Esophagus squamous epithelium (tissue), 5 donors: ENCODE measurements at regions not wholly inside any gene's neighbourhood (a gene's known extent, or its start where the extent isn't known, plus 50 kb on each side); places are given as distances from the start of the nearest gene placed in this dataset.

Experiments
- DNase-seq: peaks from one replicate; lab custom pipeline; 2025; lab: John Stamatoyannopoulos, UW
- H3K27ac ChIP-seq, 4 donors: fragments of 200-600 bp; sonication (generic); one replicate each; pipeline ENCODE4 v1.5.1; 2016 to 2019; ENCODE audit warnings: mild to moderate bottlenecking in 1 of 4
- H3K27me3 ChIP-seq, 4 donors: fragments of 200-600 bp; sonication (generic); 1 replicate in 3 of 4; 2 replicates in 1 of 4; pipeline versions ENCODE4 v1.5.1 to v1.6.0; 2017 to 2021; ENCODE audit warnings: antibody characterized with exemption in 1 of 4
- H3K36me3 ChIP-seq, 3 donors: fragments of 200-600 bp; sonication (generic); one replicate each; pipeline ENCODE4 v1.5.1; 2016 to 2019
- H3K4me1 ChIP-seq, 3 donors: fragments of 200-600 bp; sonication (generic); one replicate each; pipeline ENCODE4 v1.5.1; 2017 to 2019
- H3K4me3 ChIP-seq, 4 donors: fragments of 200-600 bp; sonication (generic); 1 replicate in 3 of 4; 2 replicates in 1 of 4; pipeline ENCODE4 v1.5.1; 2016 to 2019; ENCODE audit warnings: mild to moderate bottlenecking in 2 of 4, moderate library complexity in 1 of 4
- H3K9me3 ChIP-seq, 3 donors: fragments of 200-600 bp; sonication (generic); one replicate each; pipeline ENCODE4 v1.5.1; 2016 to 2019
- POLR2A ChIP-seq, 4 donors: fragments of 450-650 bp; IDR thresholded peaks; one replicate each; pipeline ENCODE4 v1.6.1; 2017; ENCODE audit warnings: antibody characterized with exemption in 4 of 4, mild to moderate bottlenecking in 4 of 4, moderate library complexity in 3 of 4
- WGBS, 2 donors: methylation state at CpG; one replicate each; pipeline ENCODE4 v1.1.5; 2018; 5-methylcytosine and 5-hydroxymethylcytosine counted together
- intact Hi-C: fragments of 100-400 bp; cut with DNase I; formaldehyde crosslinking; loops from one replicate; pipeline ENCODE4 v1.15.0; 2022
- TF ChIP-seq, protein P1 (sequence below), 6 experiments: fragments of 450-650 bp in 4 of 6; fragments of 200-600 bp in 2 of 6; sonication (generic) in 2 of 6; IDR thresholded peaks; one replicate each; pipeline ENCODE4 v1.5.1; 2016 to 2019; ENCODE audit warnings: antibody characterized with exemption in 6 of 6, mild to moderate bottlenecking in 4 of 6, moderate library complexity in 4 of 6
- donor health status: DM: yes; HTN: yes; CAD: no.

DNA sequence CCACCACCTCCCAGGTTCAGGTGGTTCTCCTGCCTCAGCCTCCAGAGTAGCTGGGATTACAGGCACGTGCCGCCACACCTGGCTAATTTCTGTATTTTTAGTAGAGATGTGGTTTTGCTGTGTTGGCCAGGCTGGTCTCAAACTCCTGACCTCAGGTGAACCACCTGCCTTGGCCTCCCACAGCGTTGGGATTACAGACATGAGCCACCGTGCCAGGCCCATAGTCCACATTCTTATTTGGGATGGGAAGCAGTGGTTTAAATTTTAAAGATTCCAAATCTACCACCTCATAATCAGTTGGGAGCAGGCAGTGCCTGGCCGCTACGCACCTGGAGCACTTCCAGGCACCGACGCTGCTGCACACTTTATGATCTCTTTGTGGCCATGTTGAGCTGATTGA is 160.6 kb upstream of the SOX1 start:
- no peak for DNase-seq
- H3K27me3 ChIP-seq = peaks cover 0 to 8% (median 0%) of the 10 kb centered on the region in 4 donors
- no peak overlapping the region for H3K4me3 ChIP-seq
- no peak overlapping the region for H3K27ac ChIP-seq
- no peaks in the 10 kb centered on the region for H3K9me3 ChIP-seq
- TF ChIP-seq, protein P1, sequence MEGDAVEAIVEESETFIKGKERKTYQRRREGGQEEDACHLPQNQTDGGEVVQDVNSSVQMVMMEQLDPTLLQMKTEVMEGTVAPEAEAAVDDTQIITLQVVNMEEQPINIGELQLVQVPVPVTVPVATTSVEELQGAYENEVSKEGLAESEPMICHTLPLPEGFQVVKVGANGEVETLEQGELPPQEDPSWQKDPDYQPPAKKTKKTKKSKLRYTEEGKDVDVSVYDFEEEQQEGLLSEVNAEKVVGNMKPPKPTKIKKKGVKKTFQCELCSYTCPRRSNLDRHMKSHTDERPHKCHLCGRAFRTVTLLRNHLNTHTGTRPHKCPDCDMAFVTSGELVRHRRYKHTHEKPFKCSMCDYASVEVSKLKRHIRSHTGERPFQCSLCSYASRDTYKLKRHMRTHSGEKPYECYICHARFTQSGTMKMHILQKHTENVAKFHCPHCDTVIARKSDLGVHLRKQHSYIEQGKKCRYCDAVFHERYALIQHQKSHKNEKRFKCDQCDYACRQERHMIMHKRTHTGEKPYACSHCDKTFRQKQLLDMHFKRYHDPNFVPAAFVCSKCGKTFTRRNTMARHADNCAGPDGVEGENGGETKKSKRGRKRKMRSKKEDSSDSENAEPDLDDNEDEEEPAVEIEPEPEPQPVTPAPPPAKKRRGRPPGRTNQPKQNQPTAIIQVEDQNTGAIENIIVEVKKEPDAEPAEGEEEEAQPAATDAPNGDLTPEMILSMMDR (IDR thresholded peaks at IDR 0.05) = no peak
- TF ChIP-seq POLR2A (IDR thresholded peaks at IDR 0.05) = no peak
- WGBS, 2 donors = 86 to 96% methylated on average over 4 to 6 of the region's 8 CpGs
- no peaks in the 10 kb centered on the region for H3K4me1 ChIP-seq
- H3K36me3 ChIP-seq = no peaks in the 10 kb centered on the region
- intact Hi-C loops = no loop called here

DNA sequence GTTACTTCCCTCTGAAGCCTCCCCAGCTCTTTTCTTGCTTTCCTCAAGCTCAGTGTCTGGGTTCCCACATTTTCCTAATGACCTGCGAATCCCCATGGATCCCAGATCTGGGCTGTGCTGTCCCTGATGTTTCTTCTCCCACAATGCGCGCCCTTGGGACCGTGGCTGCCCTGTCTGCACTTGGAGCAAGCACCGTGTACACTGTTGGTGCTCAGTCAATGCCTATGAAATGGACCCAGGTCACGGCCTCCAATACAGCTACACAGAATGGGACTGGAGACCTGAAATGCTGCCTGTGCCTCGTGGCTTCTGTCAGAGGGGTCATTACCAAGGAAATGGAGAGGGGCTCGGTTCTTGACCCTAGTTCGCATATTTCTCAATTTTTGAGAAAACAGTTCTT is 160.1 kb upstream of the SOX1 start:
- Histone ChIP-seq H3K4me1 (no peaks in the 10 kb centered on the region), H3K27ac (no peak overlapping the region), H3K36me3 (no peaks in the 10 kb centered on the region), H3K9me3 (no peaks in the 10 kb centered on the region), H3K4me3 (no peak overlapping the region), H3K27me3 (peaks cover 0 to 6% (median 0%) of the 10 kb centered on the region in 4 donors)
- intact Hi-C loops = no loop called here
- no peak for TF ChIP-seq POLR2A (IDR thresholded peaks at IDR 0.05)
- TF ChIP-seq, protein P1 (IDR thresholded peaks at IDR 0.05) = no peak
- DNase-seq = no peak
- 75 to 88% methylated on average over 4 to 9 of the region's 9 CpGs for WGBS, 2 donors

DNA sequence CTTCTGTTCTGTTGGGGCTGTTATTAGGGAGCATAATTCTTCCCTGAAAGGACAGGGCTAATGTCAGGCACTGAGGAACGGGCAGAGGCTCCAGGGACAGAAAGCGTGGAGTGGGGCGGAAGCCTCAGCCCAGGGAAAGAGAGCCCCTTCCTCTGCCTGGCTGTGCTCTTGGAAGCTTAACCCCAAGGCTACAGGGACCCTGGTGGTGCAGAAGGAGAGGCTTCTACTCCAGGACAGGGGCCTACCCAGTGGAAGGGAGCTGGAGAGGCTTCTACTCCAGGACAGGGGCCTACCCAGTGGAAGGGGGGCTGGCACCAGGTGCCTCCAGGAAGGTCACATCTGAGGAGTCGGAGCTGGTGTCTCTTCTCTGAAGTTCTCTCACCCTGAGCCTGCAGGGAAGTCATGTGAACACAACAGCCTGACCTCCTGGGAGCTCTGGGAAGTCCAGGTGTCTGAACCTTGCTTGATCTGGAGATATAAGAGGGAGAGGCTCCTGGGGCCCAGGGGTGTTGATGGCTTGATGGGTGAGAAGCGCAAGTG is 159.5 kb upstream of the SOX1 start:
- TF ChIP-seq, protein P1 (IDR thresholded peaks at IDR 0.05) = no peak
- TF ChIP-seq POLR2A (IDR thresholded peaks at IDR 0.05) = no peak
- Histone ChIP-seq H3K4me1 (no peaks in the 10 kb centered on the region), H3K27me3 (peaks cover 0 to 3% (median 0%) of the 10 kb centered on the region in 4 donors), H3K27ac (no peak overlapping the region), H3K9me3 (no peaks in the 10 kb centered on the region), H3K36me3 (no peaks in the 10 kb centered on the region), H3K4me3 (no peak overlapping the region)
- no peak for DNase-seq
- 72 to 80% methylated on average over 3 to 5 of the region's 5 CpGs for WGBS, 2 donors
- intact Hi-C loops = no loop called here

DNA sequence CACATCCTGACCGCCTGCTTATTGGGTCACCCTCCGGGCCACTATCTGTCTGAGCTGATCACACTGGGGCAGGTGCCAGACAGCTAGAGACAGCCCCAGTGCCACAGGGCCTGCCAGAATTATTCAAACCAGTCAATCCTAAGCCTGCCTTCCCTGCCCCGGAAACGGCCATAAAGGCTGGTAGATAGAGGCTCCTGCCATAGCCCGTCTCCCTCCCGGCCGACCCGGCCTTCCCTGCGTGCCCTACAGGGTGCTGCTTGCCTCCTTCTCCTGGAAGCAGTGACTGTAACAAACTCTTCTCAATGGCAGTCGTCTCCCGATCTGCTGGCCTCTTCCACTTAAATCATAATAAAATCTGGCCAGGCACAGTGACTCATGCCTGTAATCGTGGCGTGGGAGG is 158.6 kb upstream of the SOX1 start:
- H3K27me3 ChIP-seq = peaks cover 0 to 3% (median 0%) of the 10 kb centered on the region in 4 donors
- no peak overlapping the region for H3K4me3 ChIP-seq
- no peaks in the 10 kb centered on the region for H3K9me3 ChIP-seq
- TF ChIP-seq, protein P1 (IDR thresholded peaks at IDR 0.05) = no peak
- no peak for TF ChIP-seq POLR2A (IDR thresholded peaks at IDR 0.05)
- no peak for DNase-seq
- 73 to 77% methylated on average over 11 to 13 of the region's 13 CpGs for WGBS, 2 donors
- no peaks in the 10 kb centered on the region for H3K4me1 ChIP-seq
- H3K36me3 ChIP-seq = no peaks in the 10 kb centered on the region
- intact Hi-C loops = no loop called here
- no peak overlapping the region for H3K27ac ChIP-seq

DNA sequence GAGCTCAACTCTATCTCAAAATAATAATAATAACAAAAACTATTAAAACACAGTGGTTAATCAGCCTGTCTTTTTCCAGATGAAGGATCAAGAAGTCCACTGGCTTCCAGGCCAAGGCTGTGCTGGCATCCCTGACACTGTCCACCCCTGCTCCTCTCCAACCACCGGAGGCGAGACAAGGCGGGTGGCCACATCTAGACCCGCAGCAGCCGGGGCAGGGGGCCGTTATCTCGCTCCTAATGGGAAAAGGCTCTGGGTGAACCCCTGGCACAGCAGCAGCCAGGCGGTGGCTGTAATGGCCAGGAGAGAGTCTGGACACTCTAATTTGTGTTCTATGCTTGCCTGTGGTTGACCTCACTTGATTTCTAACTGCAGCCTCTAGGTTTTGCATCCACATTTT is 158.0 kb upstream of the SOX1 start:
- 83 to 85% methylated on average over 3 to 8 of the region's 8 CpGs for WGBS, 2 donors
- no peak for DNase-seq
- TF ChIP-seq, protein P1 (IDR thresholded peaks at IDR 0.05) = no peak
- TF ChIP-seq POLR2A (IDR thresholded peaks at IDR 0.05) = no peak
- no peaks in the 10 kb centered on the region for H3K36me3 ChIP-seq
- no peak overlapping the region for H3K27ac ChIP-seq
- no peaks in the 10 kb centered on the region for H3K4me1 ChIP-seq
- peaks cover 0 to 3% (median 0%) of the 10 kb centered on the region in 4 donors for H3K27me3 ChIP-seq
- H3K4me3 ChIP-seq = no peak overlapping the region
- H3K9me3 ChIP-seq = no peaks in the 10 kb centered on the region
- intact Hi-C loops = no loop called here
